ENCODE measurements at regions not wholly inside any gene's neighbourhood (a gene's known extent, or its start where the extent isn't known, plus 50 kb on each side); places are given as distances from the start of the nearest gene placed in this dataset.

DNA sequence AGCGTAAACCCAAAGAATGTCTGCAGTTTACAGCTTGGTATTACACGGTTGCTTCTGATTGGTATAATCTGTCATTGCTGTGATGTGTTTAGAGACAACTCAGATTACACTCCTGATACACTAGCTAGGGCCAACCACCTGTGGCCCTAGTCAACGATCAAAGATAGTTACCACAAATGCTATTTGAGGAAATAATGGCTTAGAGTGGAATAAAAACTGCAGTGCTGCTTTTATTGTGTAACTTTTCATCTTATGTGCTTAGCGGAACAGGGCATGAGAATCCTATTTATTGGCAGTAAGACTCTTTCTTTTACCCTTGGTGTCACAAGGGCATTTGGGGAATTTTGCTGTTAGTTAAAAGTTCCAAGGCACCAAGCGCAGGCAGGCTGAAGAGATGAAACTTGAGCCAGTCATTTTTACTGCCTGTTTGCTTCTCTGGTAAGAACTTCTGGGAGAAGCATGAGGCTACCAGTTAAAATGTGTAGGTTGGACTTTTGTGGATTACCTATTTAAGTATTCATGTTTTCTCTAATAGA, 363.3 kb downstream of the KCNRG start:
- CTCF ChIA-PET: no interaction called here
- Histone ChIP-seq H3K36me3 (ENCODE audit: control insufficient read depth, insufficient read depth, low read length) (no peaks in the 10 kb centered on the region), H3K4me3 (ENCODE audit: low read depth, low read length) (no peak overlapping the region), H3K27me3 (ENCODE audit: control insufficient read depth, insufficient read depth, low read length) (peaks cover 1% of the 10 kb centered on the region)
- TF ChIP-seq, protein P1, sequence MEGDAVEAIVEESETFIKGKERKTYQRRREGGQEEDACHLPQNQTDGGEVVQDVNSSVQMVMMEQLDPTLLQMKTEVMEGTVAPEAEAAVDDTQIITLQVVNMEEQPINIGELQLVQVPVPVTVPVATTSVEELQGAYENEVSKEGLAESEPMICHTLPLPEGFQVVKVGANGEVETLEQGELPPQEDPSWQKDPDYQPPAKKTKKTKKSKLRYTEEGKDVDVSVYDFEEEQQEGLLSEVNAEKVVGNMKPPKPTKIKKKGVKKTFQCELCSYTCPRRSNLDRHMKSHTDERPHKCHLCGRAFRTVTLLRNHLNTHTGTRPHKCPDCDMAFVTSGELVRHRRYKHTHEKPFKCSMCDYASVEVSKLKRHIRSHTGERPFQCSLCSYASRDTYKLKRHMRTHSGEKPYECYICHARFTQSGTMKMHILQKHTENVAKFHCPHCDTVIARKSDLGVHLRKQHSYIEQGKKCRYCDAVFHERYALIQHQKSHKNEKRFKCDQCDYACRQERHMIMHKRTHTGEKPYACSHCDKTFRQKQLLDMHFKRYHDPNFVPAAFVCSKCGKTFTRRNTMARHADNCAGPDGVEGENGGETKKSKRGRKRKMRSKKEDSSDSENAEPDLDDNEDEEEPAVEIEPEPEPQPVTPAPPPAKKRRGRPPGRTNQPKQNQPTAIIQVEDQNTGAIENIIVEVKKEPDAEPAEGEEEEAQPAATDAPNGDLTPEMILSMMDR (IDR thresholded peaks at IDR 0.05; ENCODE audit: insufficient read depth, low read depth, low read length): no peak
- no peak for DNase-seq (ENCODE audit: low read depth)
- POLR2A ChIA-PET: no interaction called here

DNA sequence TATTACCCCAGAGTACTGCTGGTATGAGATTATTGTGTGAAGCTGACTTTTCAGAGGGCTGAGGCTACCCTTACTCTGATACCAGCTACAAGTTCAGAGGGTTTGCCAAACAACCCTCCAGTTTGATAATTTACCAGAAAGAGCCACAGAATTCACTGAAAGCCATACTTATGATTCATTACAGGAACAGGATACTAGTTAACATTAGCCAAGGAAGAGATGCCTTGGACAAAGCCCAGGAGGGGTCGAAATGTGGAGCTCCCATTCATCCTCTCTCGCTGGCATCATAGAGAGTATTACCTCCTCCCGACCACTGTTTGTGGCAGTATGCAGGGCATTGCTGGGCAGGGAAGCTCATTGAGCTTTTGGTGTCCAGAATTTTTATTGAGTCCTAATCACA, 364.3 kb downstream of the KCNRG start:
- H3K27me3 ChIP-seq (ENCODE audit: control insufficient read depth, insufficient read depth, low read length): no peaks in the 10 kb centered on the region
- H3K4me3 ChIP-seq (ENCODE audit: low read depth, low read length): no peak overlapping the region
- ChIA-PET POLR2A (no interaction called here), CTCF (no interaction called here)
- H3K36me3 ChIP-seq (ENCODE audit: control insufficient read depth, insufficient read depth, low read length): no peaks in the 10 kb centered on the region
- TF ChIP-seq, protein P1 (IDR thresholded peaks at IDR 0.05; ENCODE audit: insufficient read depth, low read depth, low read length): no peak
- no peak for DNase-seq (ENCODE audit: low read depth)

DNA sequence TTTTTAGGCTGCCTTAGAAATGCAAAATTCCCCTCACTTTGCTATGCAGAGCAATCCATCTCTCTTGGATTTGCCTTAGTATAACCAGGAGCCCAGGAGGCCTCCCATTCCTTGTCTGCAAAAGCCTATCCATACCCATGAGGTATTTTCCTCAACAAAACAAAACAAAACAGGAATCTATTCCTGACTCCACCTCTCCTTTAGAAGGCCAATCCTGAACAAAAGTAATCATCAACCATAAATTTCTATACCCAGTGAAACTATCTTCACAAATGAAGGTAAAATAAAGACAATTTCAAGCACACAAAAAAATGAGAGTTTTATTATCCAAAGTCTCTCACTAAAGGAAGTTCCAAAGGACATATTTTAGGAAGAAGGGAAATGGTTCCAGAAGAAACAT, 365.7 kb downstream of the KCNRG start:
- Histone ChIP-seq H3K4me3 (ENCODE audit: low read depth, low read length) (no peak overlapping the region), H3K27me3 (ENCODE audit: control insufficient read depth, insufficient read depth, low read length) (no peaks in the 10 kb centered on the region), H3K36me3 (ENCODE audit: control insufficient read depth, insufficient read depth, low read length) (no peaks in the 10 kb centered on the region)
- POLR2A ChIA-PET: no interaction called here
- DNase-seq (ENCODE audit: low read depth): no peak
- TF ChIP-seq, protein P1 (IDR thresholded peaks at IDR 0.05; ENCODE audit: insufficient read depth, low read depth, low read length): no peak
- CTCF ChIA-PET: no interaction called here

DNA sequence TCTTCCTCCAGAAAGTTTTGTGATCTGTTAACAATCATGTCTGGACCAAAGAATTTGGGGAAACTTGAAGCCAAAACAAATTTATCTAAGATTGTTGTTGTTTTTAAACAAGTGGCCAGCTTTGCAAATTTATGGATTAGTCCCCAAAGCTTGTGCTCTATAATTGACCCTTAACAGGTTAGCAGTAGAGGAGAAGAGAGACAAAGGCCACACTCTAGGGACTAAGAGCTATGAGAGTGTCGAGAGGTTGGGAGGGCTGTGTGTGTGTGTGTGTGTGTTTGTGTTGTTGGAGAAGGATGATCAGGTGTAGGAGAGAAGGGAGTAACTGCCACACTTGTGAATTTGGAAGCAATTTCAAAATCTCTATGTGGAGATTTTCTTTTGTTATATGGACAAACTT, 367.3 kb downstream of the KCNRG start:
- no peak overlapping the region for H3K4me3 ChIP-seq (ENCODE audit: low read depth, low read length)
- CTCF ChIA-PET: interaction anchor here (0.7 to 1.1 kb wide), 2 partner anchors 250 to 418 kb away, joined by 3 read pairs; no protein-coding TSS in a partner anchor

DNA sequence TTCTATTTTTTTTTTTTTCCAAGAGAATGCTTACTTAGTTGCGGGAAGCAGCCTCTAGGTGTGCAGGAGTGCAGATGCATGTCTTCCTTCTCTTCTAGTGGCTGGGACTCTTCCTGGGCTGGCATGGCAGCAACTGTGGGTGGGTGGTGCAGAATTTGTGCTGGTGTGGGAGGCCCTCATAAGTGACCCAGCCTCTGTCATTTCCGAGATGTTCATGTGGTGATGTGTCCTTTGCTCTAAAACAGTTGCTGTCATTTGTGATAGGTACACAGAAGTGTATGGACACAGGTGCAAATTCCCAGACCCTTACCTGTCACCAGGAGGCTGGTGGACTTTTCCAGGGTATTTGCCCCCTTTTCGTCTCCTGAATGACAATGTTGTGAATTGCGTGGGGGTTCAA, 367.7 kb downstream of the KCNRG start:
- CTCF ChIA-PET: no interaction called here
- TF ChIP-seq, protein P1 (IDR thresholded peaks at IDR 0.05; ENCODE audit: insufficient read depth, low read depth, low read length): no peak
- Histone ChIP-seq H3K4me3 (ENCODE audit: low read depth, low read length) (no peak overlapping the region), H3K36me3 (ENCODE audit: control insufficient read depth, insufficient read depth, low read length) (no peaks in the 10 kb centered on the region), H3K27me3 (ENCODE audit: control insufficient read depth, insufficient read depth, low read length) (no peaks in the 10 kb centered on the region)
- POLR2A ChIA-PET: no interaction called here
- DNase-seq (ENCODE audit: low read depth): no peak

More for the DNA sequence above, 367.3 kb downstream of the KCNRG start:
- H3K27me3 ChIP-seq (ENCODE audit: control insufficient read depth, insufficient read depth, low read length): no peaks in the 10 kb centered on the region
- TF ChIP-seq, protein P1 (IDR thresholded peaks at IDR 0.05; ENCODE audit: insufficient read depth, low read depth, low read length): no peak
- H3K36me3 ChIP-seq (ENCODE audit: control insufficient read depth, insufficient read depth, low read length): no peaks in the 10 kb centered on the region
- POLR2A ChIA-PET: no interaction called here
- DNase-seq (ENCODE audit: low read depth): no peak

Measured in BJ (cell line).